Ishikawa (cell line): ENCODE measurements at regions not wholly inside any gene's neighbourhood (a gene's known extent, or its start where the extent isn't known, plus 50 kb on each side); places are given as distances from the start of the nearest gene placed in this dataset.

Source experiments
- CEBPB ChIP-seq: IDR thresholded peaks from 2 replicates; pipeline ENCODE4 v1.6.1; 2012
- CREB1 ChIP-seq: IDR thresholded peaks from 2 replicates; pipeline ENCODE4 v1.6.1; 2012; ENCODE audit warnings: low read depth
- EGR1 ChIP-seq: IDR thresholded peaks from 2 replicates; pipeline ENCODE4 v1.6.1; 2012
- EP300 ChIP-seq: IDR thresholded peaks from 2 replicates; pipeline ENCODE4 v1.6.1; 2012; ENCODE audit warnings: borderline replicate concordance
- FOXM1 ChIP-seq: IDR thresholded peaks from 2 replicates; pipeline ENCODE4 v1.6.1; 2012; ENCODE audit warnings: low read depth, borderline replicate concordance
- MAX ChIP-seq: IDR thresholded peaks from 2 replicates; pipeline ENCODE4 v1.6.1; 2012
- NFIC ChIP-seq: IDR thresholded peaks from 2 replicates; pipeline ENCODE4 v1.6.1; 2012
- RAD21 ChIP-seq: IDR thresholded peaks from 2 replicates; pipeline ENCODE4 v1.6.1; 2012; ENCODE audit warnings: low read depth
- REST ChIP-seq: IDR thresholded peaks from 2 replicates; pipeline ENCODE4 v1.6.1; 2012; ENCODE audit warnings: low read depth, mild to moderate bottlenecking
- TAF1 ChIP-seq: IDR thresholded peaks from 2 replicates; pipeline ENCODE4 v1.6.1; 2012; ENCODE audit warnings: low read depth, mild to moderate bottlenecking
- TCF12 ChIP-seq: IDR thresholded peaks from 2 replicates; pipeline ENCODE4 v1.6.1; 2012; ENCODE audit warnings: low read depth
- TEAD4 ChIP-seq: IDR thresholded peaks from 2 replicates; pipeline ENCODE4 v1.6.1; 2012
- USF1 ChIP-seq: IDR thresholded peaks from 2 replicates; pipeline ENCODE4 v1.6.1; 2012
- YY1 ChIP-seq: IDR thresholded peaks from 2 replicates; pipeline ENCODE4 v1.6.1; 2012; ENCODE audit warnings: low read depth
- ZBTB7A ChIP-seq: IDR thresholded peaks from 2 replicates; pipeline ENCODE4 v1.6.1; 2012; ENCODE audit warnings: low read depth

- TF ChIP-seq RAD21 (no peak), MAX (no peak), CEBPB (no peak), YY1 (no peak), TCF12 (no peak), NFIC (no peak), EP300 (no peak), FOXM1 (no peak), USF1 (no peak), ZBTB7A (no peak), TAF1 (no peak), REST (no peak), EGR1 (no peak), TEAD4 (no peak), CREB1 (no peak)
These were observed 148.1 kb downstream of the DNAJB9 start for GRCh38 chr7:108717781-108718180.

- no peak for TF ChIP-seq CREB1
- TF ChIP-seq RAD21 = no peak
- no peak for TF ChIP-seq EGR1
- TF ChIP-seq TCF12 = no peak
- TF ChIP-seq REST = no peak
- no peak for TF ChIP-seq USF1
- no peak for TF ChIP-seq YY1
- TF ChIP-seq TEAD4 = no peak
- no peak for TF ChIP-seq TAF1
- no peak for TF ChIP-seq EP300
- no peak for TF ChIP-seq ZBTB7A
- TF ChIP-seq FOXM1 = no peak
- TF ChIP-seq NFIC = no peak
These were observed 150.0 kb downstream of the DNAJB9 start for GRCh38 chr7:108719631-108720030.

- TF ChIP-seq TEAD4 = no peak
- TF ChIP-seq REST = no peak
- no peak for TF ChIP-seq MAX
- TF ChIP-seq USF1 = no peak
- no peak for TF ChIP-seq EGR1
- TF ChIP-seq YY1 = no peak
- TF ChIP-seq CREB1 = no peak
- TF ChIP-seq TAF1 = no peak
These were observed 152.9 kb downstream of the DNAJB9 start for GRCh38 chr7:108722561-108722960.

GRCh38 chr7:108723381-108723814, 153.7 kb downstream of the DNAJB9 start:
- TF ChIP-seq CEBPB (no peak), EP300 (no peak)
